ENCODE measurements at regions not wholly inside any gene's neighbourhood (a gene's known extent, or its start where the extent isn't known, plus 50 kb on each side); places are given as distances from the start of the nearest gene placed in this dataset.
"Not testable (repeated sequence)": the region's sequence is repeated elsewhere in the genome, so short reads cannot be mapped to it uniquely, and the experiment has no call there.

- no peak for DNase-seq
These were observed 724.0 kb upstream of the MIR17HG start for GRCh38 chr13:90623318-90624011.

GRCh38 chr13:90627813-90628212 is 719.7 kb upstream of the MIR17HG start:
- no peak for DNase-seq

GRCh38 chr13:90628471-90628870 is 719.0 kb upstream of the MIR17HG start:
- DNase-seq = no peak

- no peak for DNase-seq
These were observed 716.8 kb upstream of the MIR17HG start for GRCh38 chr13:90630716-90631115.

- no peak for DNase-seq
These were observed 715.3 kb upstream of the MIR17HG start for GRCh38 chr13:90632184-90632583.

- no peak for DNase-seq
These were observed 713.6 kb upstream of the MIR17HG start for GRCh38 chr13:90633849-90634248.

GRCh38 chr13:90640976-90641375 is 706.5 kb upstream of the MIR17HG start:
- no peak for DNase-seq

- no peak for DNase-seq
These were observed 705.6 kb upstream of the MIR17HG start for GRCh38 chr13:90641884-90642283.

GRCh38 chr13:90645582-90645981 is 701.9 kb upstream of the MIR17HG start:
- DNase-seq = no peak

- no peak for DNase-seq
These were observed 699.0 kb upstream of the MIR17HG start for GRCh38 chr13:90648497-90648896.

- no peak for DNase-seq
These were observed 695.5 kb upstream of the MIR17HG start for GRCh38 chr13:90652036-90652435.

GRCh38 chr13:90654970-90655369 is 692.5 kb upstream of the MIR17HG start:
- no peak for DNase-seq

- DNase-seq = not testable (repeated sequence)
These were observed 683.3 kb upstream of the MIR17HG start for GRCh38 chr13:90664200-90664599.

GRCh38 chr13:90673746-90674145 is 673.7 kb upstream of the MIR17HG start:
- no peak for DNase-seq

- no peak for DNase-seq
These were observed 672.4 kb upstream of the MIR17HG start for GRCh38 chr13:90675129-90675528.

- DNase-seq = no peak
These were observed 666.7 kb upstream of the MIR17HG start for GRCh38 chr13:90680826-90681225.

- no peak for DNase-seq
These were observed 663.8 kb upstream of the MIR17HG start for GRCh38 chr13:90683711-90684131.

- no peak for DNase-seq
These were observed 661.0 kb upstream of the MIR17HG start for GRCh38 chr13:90686442-90686841.

GRCh38 chr13:90689111-90689510 is 658.4 kb upstream of the MIR17HG start:
- no peak for DNase-seq

GRCh38 chr13:90690458-90691080 is 656.9 kb upstream of the MIR17HG start:
- no peak for DNase-seq

GRCh38 chr13:90696254-90696653 is 651.2 kb upstream of the MIR17HG start:
- no peak for DNase-seq

- DNase-seq = no peak
These were observed 650.8 kb upstream of the MIR17HG start for GRCh38 chr13:90696656-90697055.

- no peak for DNase-seq
These were observed 647.1 kb upstream of the MIR17HG start for GRCh38 chr13:90700340-90700739.
